Prostate gland (tissue), 2 donors: ENCODE measurements at regions not wholly inside any gene's neighbourhood (a gene's known extent, or its start where the extent isn't known, plus 50 kb on each side); places are given as distances from the start of the nearest gene placed in this dataset.

Experiments
- POLR2A ChIP-seq: fragments of 450-650 bp; IDR thresholded peaks from one replicate; pipeline ENCODE4 v1.6.1; 2016; ENCODE audit warnings: antibody characterized with exemption, mild to moderate bottlenecking
- POLR2AphosphoS5 ChIP-seq: sonication (generic); formaldehyde crosslinking; IDR thresholded peaks from one replicate; pipeline ENCODE4 v1.6.1; 2017; ENCODE audit warnings: antibody characterized with exemption
- TF ChIP-seq, protein P1 (sequence below), 4 experiments: fragments of 200-600 bp in 2 of 4; fragments of 450-650 bp in 2 of 4; sonication (generic) in 2 of 4; IDR thresholded peaks; 1 replicate in 3 of 4; 2 replicates in 1 of 4; pipeline ENCODE4 v1.5.1; 2016 to 2019; ENCODE audit warnings: antibody characterized with exemption in 4 of 4, mild to moderate bottlenecking in 2 of 4, moderate library complexity in 2 of 4

DNA sequence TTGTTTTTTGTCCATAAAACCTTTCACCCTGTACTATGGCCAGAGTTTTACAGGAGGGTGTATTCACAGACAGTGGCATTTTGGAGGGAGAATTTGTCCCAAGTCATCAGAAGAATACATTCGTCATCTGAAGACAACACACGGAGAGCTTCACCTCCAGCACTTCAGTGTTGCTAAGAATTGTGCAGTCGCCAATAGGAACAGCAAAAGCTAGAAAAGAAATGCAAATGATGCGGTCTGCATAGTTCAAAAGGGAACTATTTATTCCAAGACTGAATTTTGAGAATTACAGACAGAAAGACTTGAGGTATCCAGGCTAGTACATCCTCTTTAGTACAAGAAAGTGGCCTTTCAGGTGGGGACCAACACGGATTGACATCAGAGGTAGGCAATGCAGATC lies 399.2 kb upstream of the KIF2A start:
- TF ChIP-seq, protein P1, sequence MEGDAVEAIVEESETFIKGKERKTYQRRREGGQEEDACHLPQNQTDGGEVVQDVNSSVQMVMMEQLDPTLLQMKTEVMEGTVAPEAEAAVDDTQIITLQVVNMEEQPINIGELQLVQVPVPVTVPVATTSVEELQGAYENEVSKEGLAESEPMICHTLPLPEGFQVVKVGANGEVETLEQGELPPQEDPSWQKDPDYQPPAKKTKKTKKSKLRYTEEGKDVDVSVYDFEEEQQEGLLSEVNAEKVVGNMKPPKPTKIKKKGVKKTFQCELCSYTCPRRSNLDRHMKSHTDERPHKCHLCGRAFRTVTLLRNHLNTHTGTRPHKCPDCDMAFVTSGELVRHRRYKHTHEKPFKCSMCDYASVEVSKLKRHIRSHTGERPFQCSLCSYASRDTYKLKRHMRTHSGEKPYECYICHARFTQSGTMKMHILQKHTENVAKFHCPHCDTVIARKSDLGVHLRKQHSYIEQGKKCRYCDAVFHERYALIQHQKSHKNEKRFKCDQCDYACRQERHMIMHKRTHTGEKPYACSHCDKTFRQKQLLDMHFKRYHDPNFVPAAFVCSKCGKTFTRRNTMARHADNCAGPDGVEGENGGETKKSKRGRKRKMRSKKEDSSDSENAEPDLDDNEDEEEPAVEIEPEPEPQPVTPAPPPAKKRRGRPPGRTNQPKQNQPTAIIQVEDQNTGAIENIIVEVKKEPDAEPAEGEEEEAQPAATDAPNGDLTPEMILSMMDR (IDR thresholded peaks at IDR 0.05), result no peak
- TF ChIP-seq POLR2A (no peak), POLR2AphosphoS5 (no peak)
